Lung microvascular endothelial cell (primary cell): ENCODE measurements at regions not wholly inside any gene's neighbourhood (a gene's known extent, or its start where the extent isn't known, plus 50 kb on each side); places are given as distances from the start of the nearest gene placed in this dataset.

Experiments used
- DNase-seq, 2 donors: peaks; one replicate each; pipeline versions ENCODE4 v3.0.0 to v3.0.0-alpha.2; 2010; ENCODE audit warnings: low read depth in 2 of 2

DNA sequence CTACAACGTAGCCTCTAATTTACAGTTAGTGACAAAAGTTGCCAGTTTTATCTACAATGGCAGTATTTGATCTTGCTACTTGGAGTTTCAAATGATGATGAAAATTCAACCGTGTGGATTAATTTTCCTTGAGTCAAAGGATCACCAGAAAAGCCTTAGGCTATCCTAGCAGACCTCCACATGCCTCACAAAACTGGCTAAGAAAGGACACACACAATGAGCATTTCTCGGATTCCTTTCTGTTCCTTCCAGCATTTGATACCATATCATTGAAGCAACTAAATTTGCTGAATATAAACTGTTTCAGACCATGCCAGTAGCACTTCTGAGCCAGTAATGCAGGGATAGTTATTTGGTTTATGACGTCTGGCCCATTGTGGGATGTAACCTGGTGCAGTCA, 587.4 kb upstream of the MDFIC2 start:
- no peak for DNase-seq

DNA sequence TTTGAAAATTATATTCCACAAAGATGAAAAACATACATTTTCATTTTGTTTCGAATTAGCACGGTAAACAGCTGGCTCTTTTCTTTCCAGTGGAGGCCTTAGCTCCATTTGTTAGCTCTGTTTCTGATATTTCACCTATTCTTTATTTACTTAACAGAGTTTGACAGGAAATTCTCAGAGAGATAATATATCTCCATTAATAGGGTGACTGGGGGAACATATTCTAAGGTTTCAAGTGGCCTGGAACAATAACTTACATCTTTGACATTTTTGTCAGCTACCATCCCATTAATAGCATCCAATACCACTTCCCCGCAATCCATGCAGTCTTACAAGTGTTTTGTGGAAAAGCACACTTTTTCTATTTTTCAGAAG, 577.6 kb upstream of the MDFIC2 start:
- DNase-seq, result no peak

- no peak for DNase-seq
Observed at GRCh38 chr3:70889162-70890019, 577.0 kb upstream of the MDFIC2 start.

DNA sequence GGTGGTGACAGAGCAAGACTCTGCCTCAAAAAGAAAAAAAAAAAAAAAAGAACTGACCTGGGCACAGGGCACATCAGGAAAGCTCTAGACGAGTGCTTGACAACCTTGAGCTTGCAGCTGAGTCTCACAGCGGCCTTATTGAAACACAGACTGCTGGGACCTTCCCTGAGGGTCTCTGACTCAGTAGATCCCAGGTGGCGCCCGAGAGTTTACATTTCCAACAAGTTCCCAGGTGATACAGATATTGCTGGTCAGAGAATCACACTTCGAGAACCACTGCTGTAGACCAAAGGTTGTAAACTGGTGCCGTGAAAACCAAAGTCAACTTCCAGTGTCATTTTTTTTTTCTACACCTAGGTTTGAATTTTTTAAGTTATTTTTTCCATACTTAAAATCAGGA, 573.2 kb upstream of the MDFIC2 start:
- no peak for DNase-seq

GRCh38 chr3:70882104-70882503, 569.7 kb upstream of the MDFIC2 start:
- peak in 1 of 2 donors; percentile 29 for DNase-seq

DNA sequence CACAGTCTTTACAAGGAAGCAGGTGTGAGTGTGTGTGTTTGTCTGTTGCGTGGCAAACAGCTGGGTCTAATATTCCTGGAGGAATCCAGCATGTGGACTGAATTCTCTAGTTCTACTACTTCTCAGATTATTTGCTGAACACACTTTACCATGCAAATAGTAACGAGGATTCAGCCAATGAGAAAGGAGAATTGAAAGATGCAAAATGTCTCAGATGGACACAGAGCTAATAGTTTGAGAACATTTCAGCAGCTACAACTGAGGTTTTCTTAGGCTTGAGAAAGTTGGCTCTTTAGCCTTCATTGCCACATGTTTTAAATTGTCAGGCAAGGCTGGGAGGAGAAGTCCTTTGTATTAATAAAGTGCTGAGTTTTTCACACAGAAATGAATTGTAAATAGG, 568.0 kb upstream of the MDFIC2 start:
- DNase-seq, result no peak

DNA sequence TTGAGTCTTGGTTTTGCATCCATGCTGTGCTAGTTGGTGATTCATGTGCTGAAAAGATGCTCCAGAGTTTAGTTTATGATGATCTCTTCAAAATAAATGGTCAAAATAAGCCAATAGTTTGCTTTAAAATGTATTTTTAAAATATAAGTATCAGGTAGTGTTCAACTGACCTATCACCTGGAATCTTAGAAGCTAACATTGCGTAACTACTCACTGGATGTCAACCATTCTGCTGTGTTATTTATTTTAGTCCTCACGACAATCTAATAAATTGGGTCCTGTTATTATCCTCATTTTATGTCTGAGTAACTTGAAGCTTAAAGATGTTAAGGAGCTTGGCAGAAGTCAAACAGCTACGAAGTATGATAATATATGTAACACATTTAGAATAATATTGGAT, 563.7 kb upstream of the MDFIC2 start:
- no peak for DNase-seq

DNA sequence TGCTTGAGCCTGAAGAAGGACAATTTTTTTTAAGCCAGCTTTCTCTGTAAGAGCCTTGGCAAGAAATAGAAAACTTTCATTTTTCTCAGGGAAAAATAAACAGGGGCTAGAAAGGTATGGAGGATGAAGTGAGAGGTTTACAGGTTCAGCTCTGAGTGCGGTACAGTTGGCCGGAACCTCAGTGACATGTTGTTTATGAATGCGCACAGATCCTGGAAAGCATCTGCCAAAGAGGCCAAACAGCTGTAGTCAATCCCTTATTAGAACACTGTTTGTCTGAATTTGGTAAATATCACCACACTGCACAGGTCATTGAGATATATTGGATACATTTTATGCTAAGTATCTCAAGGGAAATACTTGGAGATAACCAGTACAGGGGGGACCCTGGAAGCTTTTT, 561.8 kb upstream of the MDFIC2 start:
- DNase-seq, result no peak

GRCh38 chr3:70873686-70874085, 561.2 kb upstream of the MDFIC2 start:
- no peak for DNase-seq

DNA sequence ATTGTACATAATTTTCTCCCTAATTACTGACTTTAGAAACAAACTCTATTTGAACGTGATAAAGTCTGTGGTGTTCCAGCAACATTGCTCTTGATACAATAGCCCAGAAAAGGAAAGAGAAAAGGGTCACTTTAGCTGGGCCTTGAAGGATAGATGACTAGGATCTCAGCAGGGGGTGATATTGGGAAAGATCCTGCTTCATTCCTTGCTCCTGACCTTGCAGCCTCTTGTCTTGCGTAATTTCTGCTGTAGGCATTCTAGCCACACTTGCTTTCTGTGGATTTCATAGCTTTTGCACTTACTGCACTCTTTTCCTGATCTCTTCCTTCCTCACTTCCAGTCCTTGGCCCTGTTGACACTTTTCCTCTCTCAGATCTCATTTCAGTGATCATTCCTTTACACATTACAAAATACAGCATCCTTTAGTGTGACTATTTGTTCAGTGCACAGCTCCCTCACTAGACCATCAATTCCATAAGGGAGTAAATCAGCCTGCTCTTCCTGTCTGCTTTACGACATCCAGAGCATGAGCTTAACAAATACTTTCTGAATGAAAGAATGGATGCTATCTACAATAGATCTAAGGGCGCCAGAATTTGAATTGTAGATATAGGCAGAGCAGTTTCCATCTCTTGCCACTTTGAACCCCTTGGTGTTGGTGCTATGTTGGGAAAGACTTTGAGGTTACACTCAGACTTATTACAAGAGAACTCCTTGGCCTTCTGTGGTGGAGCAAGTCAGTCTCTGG, 559.6 kb upstream of the MDFIC2 start:
- no peak for DNase-seq

- DNase-seq, result no peak
Observed at GRCh38 chr3:70870576-70870975, 558.1 kb upstream of the MDFIC2 start.

DNA sequence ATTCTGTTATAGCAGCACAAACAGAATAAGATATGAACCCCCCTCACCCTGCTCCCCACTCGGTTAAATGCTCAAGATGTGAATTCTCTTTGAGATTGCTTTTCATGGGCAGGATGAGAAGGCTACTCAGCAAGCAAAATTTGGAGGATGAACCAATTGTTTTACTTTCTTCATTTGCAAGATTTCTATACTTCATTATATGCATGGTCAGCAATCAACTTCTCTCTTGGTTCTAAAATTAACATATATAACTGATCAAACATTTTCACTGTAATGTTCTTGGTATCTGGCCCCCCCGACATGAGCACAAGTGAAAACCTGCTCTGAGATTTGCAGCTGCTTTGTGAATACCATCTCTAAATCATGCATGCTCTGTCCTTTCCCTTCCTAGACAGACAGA, 556.1 kb upstream of the MDFIC2 start:
- DNase-seq, result no peak

DNA sequence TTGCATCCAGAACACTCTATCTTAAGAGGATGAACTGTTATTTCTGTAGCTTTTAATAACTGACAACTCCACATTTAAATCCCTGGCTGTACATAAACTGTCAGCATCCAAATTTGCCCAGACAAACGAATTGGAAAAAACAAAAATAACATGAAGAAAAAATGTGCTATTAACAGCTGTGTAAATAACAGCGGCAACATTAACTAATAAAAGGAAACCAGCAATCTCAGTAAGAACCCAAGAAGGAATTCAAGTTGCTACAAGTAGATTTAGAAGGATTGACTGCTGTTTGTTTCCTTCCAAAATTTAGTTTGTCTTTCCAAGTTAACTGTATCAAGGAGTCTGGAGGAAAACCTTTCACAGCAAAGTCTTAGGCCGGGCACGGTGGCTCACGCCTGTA, 550.6 kb upstream of the MDFIC2 start:
- DNase-seq, result no peak

DNA sequence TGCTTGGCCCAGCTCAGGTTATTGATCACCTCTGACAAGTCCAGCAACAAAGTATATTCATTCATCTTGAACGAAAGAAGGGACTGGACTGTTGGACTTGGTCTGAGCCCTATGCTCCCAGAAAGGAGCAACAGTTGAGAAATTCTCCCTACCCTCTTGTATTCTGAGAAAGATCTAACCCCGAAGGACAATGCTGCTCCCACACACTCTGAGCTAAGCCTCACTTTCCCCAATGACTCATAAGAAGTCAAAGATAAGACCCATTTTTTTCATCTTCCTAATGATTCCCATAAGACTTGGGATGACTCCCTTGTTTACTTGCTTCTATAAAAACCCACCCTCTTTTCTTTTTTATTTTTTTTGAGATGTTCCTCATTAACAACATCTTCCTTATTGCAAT, 549.4 kb upstream of the MDFIC2 start:
- DNase-seq, result peak in 1 of 2 donors; percentile 22

- peak in 1 of 2 donors; percentile 54 for DNase-seq
Observed at GRCh38 chr3:70861234-70861633, 548.8 kb upstream of the MDFIC2 start.

- DNase-seq, result peak; percentile 25 to 58
Observed at GRCh38 chr3:70857916-70858315, 545.5 kb upstream of the MDFIC2 start.

GRCh38 chr3:70856414-70857162, 544.1 kb upstream of the MDFIC2 start:
- DNase-seq, result peak in 1 of 2 donors; percentile 86

DNA sequence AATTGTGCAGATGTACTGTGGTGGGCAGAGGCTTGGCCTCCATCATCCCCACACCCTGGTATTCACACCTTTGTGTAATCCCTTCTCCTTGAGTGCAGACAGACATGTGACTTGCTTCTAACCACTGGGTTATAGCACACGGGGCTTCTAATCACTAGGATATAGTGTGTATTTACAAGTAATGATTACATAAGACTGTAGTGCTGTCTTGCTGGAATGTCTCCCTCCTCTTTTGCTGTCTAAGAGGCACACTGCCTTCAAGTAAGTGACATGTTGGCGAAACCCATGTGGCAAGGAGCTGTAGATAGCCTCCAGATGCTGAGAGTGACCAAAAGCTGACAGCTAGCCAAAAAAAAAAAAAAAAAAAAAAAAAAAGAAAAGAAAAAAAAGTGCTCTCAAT, 542.7 kb upstream of the MDFIC2 start:
- no peak for DNase-seq

DNA sequence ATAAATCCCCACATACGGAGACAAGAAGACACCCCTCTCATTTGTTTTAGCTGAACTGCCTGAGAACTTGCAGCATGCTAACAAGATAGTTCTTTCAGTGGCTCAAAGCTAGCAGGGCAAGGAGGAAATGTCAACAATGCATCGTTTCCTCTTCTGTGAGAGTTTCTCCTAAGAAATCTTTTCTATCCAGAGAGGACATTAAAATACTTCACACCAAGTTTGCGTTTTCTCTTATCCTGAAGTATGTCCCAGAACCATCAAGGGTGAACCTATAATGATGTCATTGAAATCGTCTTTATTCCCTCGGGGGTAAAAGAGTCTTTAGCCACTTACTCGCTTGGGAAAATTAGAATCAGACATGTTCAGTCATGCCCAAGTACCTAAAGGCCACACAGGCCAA, 541.7 kb upstream of the MDFIC2 start:
- peak in 1 of 2 donors; percentile 69 for DNase-seq

- peak; percentile 44 to 64 for DNase-seq
Observed at GRCh38 chr3:70853161-70853944, 540.9 kb upstream of the MDFIC2 start.

- DNase-seq, result peak; percentile 89 to 91
Observed at GRCh38 chr3:70849911-70850699, 537.7 kb upstream of the MDFIC2 start.
